IMR-90 (cell line): ENCODE measurements at regions not wholly inside any gene's neighbourhood (a gene's known extent, or its start where the extent isn't known, plus 50 kb on each side); places are given as distances from the start of the nearest gene placed in this dataset.

ENCODE experiments used
- ATAC-seq: fragments of 200-7000 bp; cut with Tn5 transposase; 2 replicates; pipeline ENCODE4 v1.9.1; 2020; ENCODE audit warnings: low read depth, mild to moderate bottlenecking, moderate library complexity
- BruUV-seq: library from RNA; stranded (reverse); fragments of 400-500 nt; replicated peaks from 2 replicates; lab custom pipeline; 2021; lab: Mats Ljungman, UMichigan
- CTCF ChIA-PET: fragments of 300-600 bp; formaldehyde crosslinking; extraction: SDS; loops from one replicate; lab custom pipeline; 2021; ENCODE audit warnings: antibody characterized with exemption; lab: Yijun Ruan, JAX
- POLR2A ChIA-PET: fragments of 300-600 bp; sonication (Branson Sonifier 250); formaldehyde crosslinking; loops from one replicate; lab custom pipeline; 2022; ENCODE audit warnings: antibody characterized with exemption; ENCODE audit not compliant: unreplicated experiment; lab: Charles Lee
- DNase-seq: peaks from one replicate; pipeline ENCODE4 v3.0.0; 2013
- H2AFZ ChIP-seq: replicated peaks from 2 replicates; pipeline ENCODE3; 2013; ENCODE audit warnings: low read length, mild to moderate bottlenecking; ENCODE audit not compliant: poor library complexity
- H2AK5ac ChIP-seq: 2 replicates; pipeline ENCODE4 v1.6.1; 2013; ENCODE audit warnings: low read depth, low read length, inconsistent platforms
- H2AK9ac ChIP-seq: replicated peaks from 2 replicates; pipeline ENCODE3; 2013; ENCODE audit warnings: mild to moderate bottlenecking, low read depth, low read length, moderate library complexity; ENCODE audit not compliant: poor library complexity
- H2BK120ac ChIP-seq: 2 replicates; pipeline ENCODE4 v1.6.1; 2013; ENCODE audit warnings: low read depth, low read length, inconsistent platforms
- H2BK15ac ChIP-seq: 3 replicates; pipeline ENCODE4 v1.6.1; 2013; ENCODE audit warnings: low read depth, low read length, inconsistent platforms
- H2BK20ac ChIP-seq: 2 replicates; pipeline ENCODE4 v1.6.1; 2013; ENCODE audit warnings: low read depth, mild to moderate bottlenecking, inconsistent platforms, low read length, moderate library complexity
- H2BK5ac ChIP-seq: 2 replicates; pipeline ENCODE4 v1.6.1; 2013; ENCODE audit warnings: mild to moderate bottlenecking, low read depth, low read length, inconsistent platforms; ENCODE audit not compliant: poor library complexity, severe bottlenecking
- H3K14ac ChIP-seq: replicated peaks from 2 replicates; pipeline ENCODE4 v1.6.1; 2013; ENCODE audit warnings: low read depth, low read length, inconsistent platforms
- H3K18ac ChIP-seq: 2 replicates; pipeline ENCODE4 v1.6.1; 2013; ENCODE audit warnings: low read depth, low read length, control low read depth
- H3K23ac ChIP-seq: 2 replicates; pipeline ENCODE4 v1.6.1; 2013; ENCODE audit warnings: low read depth, low read length, inconsistent platforms
- H3K27ac ChIP-seq: 2 replicates; pipeline ENCODE4 v1.5.1; 2013; ENCODE audit warnings: mild to moderate bottlenecking, control low read depth, low read length; ENCODE audit not compliant: insufficient read depth
- H3K27me3 ChIP-seq: 2 replicates; pipeline ENCODE4 v1.6.1; 2013; ENCODE audit warnings: low read length; ENCODE audit not compliant: control insufficient read depth, insufficient read depth
- H3K36me3 ChIP-seq: 2 replicates; pipeline ENCODE4 v1.6.1; 2013; ENCODE audit warnings: low read length, mixed read lengths; ENCODE audit not compliant: control insufficient read depth, insufficient read depth
- H3K4ac ChIP-seq: 2 replicates; pipeline ENCODE4 v1.6.1; 2013; ENCODE audit warnings: low read depth, low read length, inconsistent platforms
- H3K4me1 ChIP-seq: 2 replicates; pipeline ENCODE4 v1.6.1; 2013; ENCODE audit warnings: low read length, mixed read lengths; ENCODE audit not compliant: control insufficient read depth, insufficient read depth
- H3K4me2 ChIP-seq: 2 replicates; pipeline ENCODE4 v1.6.1; 2013; ENCODE audit warnings: low read depth, mild to moderate bottlenecking, control low read depth, low read length, moderate library complexity
- H3K4me3 ChIP-seq: 2 replicates; pipeline ENCODE4 v1.5.1; 2013; ENCODE audit warnings: low read depth, mild to moderate bottlenecking, control low read depth, low read length, moderate library complexity; ENCODE audit not compliant: insufficient read depth
- H3K56ac ChIP-seq: 2 replicates; pipeline ENCODE4 v1.6.1; 2013; ENCODE audit warnings: low read length, inconsistent platforms; ENCODE audit not compliant: insufficient read depth; ENCODE audit errors: extremely low read depth
- H3K79me1 ChIP-seq, 2 experiments: 2 replicates each; pipeline ENCODE4 v1.6.1; 2013; ENCODE audit warnings: low read length in 2 of 2, inconsistent platforms in 1 of 2, low read depth in 1 of 2
- H3K9ac ChIP-seq: 2 replicates; pipeline ENCODE4 v1.6.1; 2013; ENCODE audit warnings: low read depth, low read length, control low read depth
- H3K9me1 ChIP-seq: 2 replicates; pipeline ENCODE4 v1.6.1; 2013; ENCODE audit warnings: low read length, inconsistent platforms; ENCODE audit not compliant: insufficient read depth
- H3K9me3 ChIP-seq: 2 replicates; pipeline ENCODE4 v1.6.1; 2013; ENCODE audit warnings: low read length; ENCODE audit not compliant: control insufficient read depth, insufficient read depth
- H4K20me1 ChIP-seq: 2 replicates; pipeline ENCODE4 v1.6.1; 2013; ENCODE audit warnings: low read length, inconsistent platforms; ENCODE audit not compliant: insufficient read depth
- H4K5ac ChIP-seq: 2 replicates; pipeline ENCODE4 v1.6.1; 2013; ENCODE audit warnings: mild to moderate bottlenecking, low read depth, low read length, control low read depth
- H4K8ac ChIP-seq, 2 experiments: 2 replicates each; pipeline ENCODE4 v1.6.1; 2013; ENCODE audit warnings: low read depth in 2 of 2, low read length in 2 of 2, control low read depth in 1 of 2, inconsistent platforms in 1 of 2
- H4K91ac ChIP-seq: 2 replicates; pipeline ENCODE4 v1.6.1; 2013; ENCODE audit warnings: low read depth, low read length, inconsistent platforms; ENCODE audit not compliant: insufficient read depth
- BHLHE40 ChIP-seq: fragments of 150-350 bp; IDR thresholded peaks from 2 replicates; pipeline ENCODE4 v1.6.1; 2016; ENCODE audit warnings: mild to moderate bottlenecking, low read depth, low read length
- CHD1 ChIP-seq: IDR thresholded peaks from 2 replicates; pipeline ENCODE4 v1.6.1; 2012; ENCODE audit warnings: low read depth, low read length, improper control_type of control experiment
- NFE2L2 ChIP-seq: fragments of 150-350 bp; IDR thresholded peaks from 2 replicates; pipeline ENCODE4 v1.6.1; 2016; ENCODE audit warnings: low read depth, mild to moderate bottlenecking, low read length
- POLR2A ChIP-seq: IDR thresholded peaks from 2 replicates; pipeline ENCODE4 v1.6.1; 2012; ENCODE audit warnings: mild to moderate bottlenecking, low read depth, low read length
- RCOR1 ChIP-seq: IDR thresholded peaks from 2 replicates; pipeline ENCODE4 v1.6.1; 2012; ENCODE audit warnings: mild to moderate bottlenecking, low read length, improper control_type of control experiment; ENCODE audit not compliant: insufficient replicate concordance
- RFX5 ChIP-seq: IDR thresholded peaks from 2 replicates; pipeline ENCODE4 v1.8.0; 2012; ENCODE audit warnings: low read depth, mild to moderate bottlenecking, low read length, moderate library complexity
- SMC3 ChIP-seq: fragments of 150-350 bp; IDR thresholded peaks from 2 replicates; pipeline ENCODE4 v1.6.1; 2016; ENCODE audit warnings: low read depth, mild to moderate bottlenecking, antibody characterized with exemption, low read length, moderate library complexity
- WGBS, 2 experiments: methylation state at CpG; one replicate each; pipeline versions ENCODE4 v1.1.5 to v1.1.7; 2013; ENCODE audit warnings: missing lambda C conversion rate in 2 of 2; ENCODE audit not compliant: insufficient read length in 1 of 2; ENCODE audit errors: extremely low coverage in 2 of 2; 5-methylcytosine and 5-hydroxymethylcytosine counted together
- dilution Hi-C: fragments of 300-500 bp; cut with HindIII; formaldehyde crosslinking; loops from one replicate; pipeline ENCODE4 v1.14.3; 2018; ENCODE audit warnings: low sequenced_read_pairs; ENCODE audit not compliant: unreplicated experiment
- in situ Hi-C: fragments of 300-500 bp; cut with MboI; formaldehyde crosslinking; loops from 3 replicates; pipeline ENCODE4 v1.14.3; 2019; ENCODE audit warnings: low sequenced_read_pairs, inconsistent platforms, mixed read lengths
- intact Hi-C: fragments of 100-400 bp; cut with micrococcal nuclease; formaldehyde crosslinking; loops from 2 replicates; pipeline ENCODE4 v1.10.0; 2022

- Histone ChIP-seq H3K4me1 (no peaks in the 10 kb centered on the region), H3K56ac (no peak overlapping the region), H2BK15ac (no peak overlapping the region), H3K27ac (no peak overlapping the region), H3K79me1 (no peaks in the 10 kb centered on the region), H3K4ac (no peak overlapping the region), H3K14ac (no peak overlapping the region), H3K36me3 (no peaks in the 10 kb centered on the region), H2AK9ac (no peak overlapping the region), H3K27me3 (no peaks in the 10 kb centered on the region; the same call in 1 of the 2 replicates), H2BK120ac (no peak overlapping the region), H4K20me1 (no peaks in the 10 kb centered on the region), H2BK20ac (no peak overlapping the region), H3K9ac (no peak overlapping the region), H2AFZ (no peak overlapping the region), H3K23ac (no peak overlapping the region), H3K18ac (no peak overlapping the region), H3K9me3 (no peaks in the 10 kb centered on the region), H3K4me2 (no peak overlapping the region), H2BK5ac (no peak overlapping the region), H3K4me3 (no peak overlapping the region), H2AK5ac (no peak overlapping the region), H4K91ac (no peak overlapping the region), H4K5ac (no peak overlapping the region), H3K9me1 (no peaks in the 10 kb centered on the region), H4K8ac (no peak overlapping the region)
- DNase-seq (no peak), ATAC-seq (no peak)
- ChIA-PET POLR2A (no interaction called here), CTCF (no interaction called here)
- dilution Hi-C loops (no loop called here), intact Hi-C loops (no loop called here), in situ Hi-C loops (no loop called here)
- WGBS, 2 experiments: 100% methylated on average over 1 of the region's 2 CpGs; no CpG with 5 or more reads in 1 of the 2 experiments
- TF ChIP-seq BHLHE40 (no peak), NFE2L2 (no peak), POLR2A (no peak), SMC3 (no peak), RCOR1 (no peak), RFX5 (no peak), CHD1 (no peak)
- BruUV-seq: no TSS peak
Observed at GRCh38 chr9:89888233-89888632, 283.4 kb downstream of the GADD45G start.
